ENCODE measurements at regions not wholly inside any gene's neighbourhood (a gene's known extent, or its start where the extent isn't known, plus 50 kb on each side); places are given as distances from the start of the nearest gene placed in this dataset.

DNA sequence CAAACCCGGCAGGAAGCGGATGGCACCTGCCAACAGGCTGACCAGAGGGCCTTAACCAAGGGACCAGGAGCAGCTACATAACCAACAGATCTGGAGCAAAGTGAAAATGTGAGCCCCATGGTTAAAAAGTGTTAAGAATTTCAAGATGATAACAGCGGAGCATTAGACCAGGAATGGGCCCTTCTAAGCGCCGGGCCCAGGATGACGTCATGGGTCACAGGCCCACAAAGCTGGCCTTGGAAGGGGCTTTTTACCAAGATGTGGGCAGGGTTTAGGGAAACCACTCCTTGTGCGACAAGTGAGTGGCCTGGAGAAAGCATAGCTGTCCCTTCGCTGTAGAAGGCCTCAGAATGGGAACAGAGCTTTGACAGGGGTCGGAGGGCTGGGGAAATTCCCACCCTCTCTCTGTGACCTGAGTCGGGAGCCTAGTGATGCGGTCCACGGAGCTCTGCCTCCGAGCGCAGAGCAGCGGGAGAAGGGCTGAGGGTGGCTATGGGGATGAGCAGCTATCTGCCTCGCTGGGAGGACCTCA is 84.4 kb upstream of the RPL38 start:
- H3F3A ChIP-seq (ENCODE audit: insufficient read depth, low read length, poor library complexity, severe bottlenecking) = no peaks in the 10 kb centered on the region
- TF ChIP-seq TAF1 (IDR thresholded peaks at IDR 0.05; ENCODE audit: low read depth) (no peak), SMC3 (conservative IDR thresholded peaks at IDR 0.05; ENCODE audit: poor library complexity) (no peak), EP300 (conservative IDR thresholded peaks at IDR 0.05; ENCODE audit: poor library complexity, severe bottlenecking) (no peak), EZH2 (IDR thresholded peaks at IDR 0.05; ENCODE audit: borderline replicate concordance, insufficient read depth, low read length, poor library complexity, severe bottlenecking) (no peak), POLR2AphosphoS5 (IDR thresholded peaks at IDR 0.05) (no peak), MXI1 (conservative IDR thresholded peaks at IDR 0.05; ENCODE audit: poor library complexity, severe bottlenecking) (no peak), RAD21 (conservative IDR thresholded peaks at IDR 0.05) (no peak)
- TF ChIP-seq, protein P1, sequence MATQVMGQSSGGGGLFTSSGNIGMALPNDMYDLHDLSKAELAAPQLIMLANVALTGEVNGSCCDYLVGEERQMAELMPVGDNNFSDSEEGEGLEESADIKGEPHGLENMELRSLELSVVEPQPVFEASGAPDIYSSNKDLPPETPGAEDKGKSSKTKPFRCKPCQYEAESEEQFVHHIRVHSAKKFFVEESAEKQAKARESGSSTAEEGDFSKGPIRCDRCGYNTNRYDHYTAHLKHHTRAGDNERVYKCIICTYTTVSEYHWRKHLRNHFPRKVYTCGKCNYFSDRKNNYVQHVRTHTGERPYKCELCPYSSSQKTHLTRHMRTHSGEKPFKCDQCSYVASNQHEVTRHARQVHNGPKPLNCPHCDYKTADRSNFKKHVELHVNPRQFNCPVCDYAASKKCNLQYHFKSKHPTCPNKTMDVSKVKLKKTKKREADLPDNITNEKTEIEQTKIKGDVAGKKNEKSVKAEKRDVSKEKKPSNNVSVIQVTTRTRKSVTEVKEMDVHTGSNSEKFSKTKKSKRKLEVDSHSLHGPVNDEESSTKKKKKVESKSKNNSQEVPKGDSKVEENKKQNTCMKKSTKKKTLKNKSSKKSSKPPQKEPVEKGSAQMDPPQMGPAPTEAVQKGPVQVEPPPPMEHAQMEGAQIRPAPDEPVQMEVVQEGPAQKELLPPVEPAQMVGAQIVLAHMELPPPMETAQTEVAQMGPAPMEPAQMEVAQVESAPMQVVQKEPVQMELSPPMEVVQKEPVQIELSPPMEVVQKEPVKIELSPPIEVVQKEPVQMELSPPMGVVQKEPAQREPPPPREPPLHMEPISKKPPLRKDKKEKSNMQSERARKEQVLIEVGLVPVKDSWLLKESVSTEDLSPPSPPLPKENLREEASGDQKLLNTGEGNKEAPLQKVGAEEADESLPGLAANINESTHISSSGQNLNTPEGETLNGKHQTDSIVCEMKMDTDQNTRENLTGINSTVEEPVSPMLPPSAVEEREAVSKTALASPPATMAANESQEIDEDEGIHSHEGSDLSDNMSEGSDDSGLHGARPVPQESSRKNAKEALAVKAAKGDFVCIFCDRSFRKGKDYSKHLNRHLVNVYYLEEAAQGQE (IDR thresholded peaks at IDR 0.05; ENCODE audit: borderline replicate concordance) = no peak
- TF ChIP-seq, protein P2, sequence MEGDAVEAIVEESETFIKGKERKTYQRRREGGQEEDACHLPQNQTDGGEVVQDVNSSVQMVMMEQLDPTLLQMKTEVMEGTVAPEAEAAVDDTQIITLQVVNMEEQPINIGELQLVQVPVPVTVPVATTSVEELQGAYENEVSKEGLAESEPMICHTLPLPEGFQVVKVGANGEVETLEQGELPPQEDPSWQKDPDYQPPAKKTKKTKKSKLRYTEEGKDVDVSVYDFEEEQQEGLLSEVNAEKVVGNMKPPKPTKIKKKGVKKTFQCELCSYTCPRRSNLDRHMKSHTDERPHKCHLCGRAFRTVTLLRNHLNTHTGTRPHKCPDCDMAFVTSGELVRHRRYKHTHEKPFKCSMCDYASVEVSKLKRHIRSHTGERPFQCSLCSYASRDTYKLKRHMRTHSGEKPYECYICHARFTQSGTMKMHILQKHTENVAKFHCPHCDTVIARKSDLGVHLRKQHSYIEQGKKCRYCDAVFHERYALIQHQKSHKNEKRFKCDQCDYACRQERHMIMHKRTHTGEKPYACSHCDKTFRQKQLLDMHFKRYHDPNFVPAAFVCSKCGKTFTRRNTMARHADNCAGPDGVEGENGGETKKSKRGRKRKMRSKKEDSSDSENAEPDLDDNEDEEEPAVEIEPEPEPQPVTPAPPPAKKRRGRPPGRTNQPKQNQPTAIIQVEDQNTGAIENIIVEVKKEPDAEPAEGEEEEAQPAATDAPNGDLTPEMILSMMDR (IDR thresholded peaks at IDR 0.05; ENCODE audit: poor library complexity, severe bottlenecking) = no peak
- H3K27me3 ChIP-seq (ENCODE audit: insufficient read depth, low read depth, low read length) = no peaks in the 10 kb centered on the region
- no peak overlapping the region for H3K27ac ChIP-seq (ENCODE audit: low read length)
- H3K9me2 ChIP-seq (ENCODE audit: insufficient read depth, low read length) = no peaks in the 10 kb centered on the region
- H3K4me2 ChIP-seq (ENCODE audit: low read length) = no peak overlapping the region
- H3K36me3 ChIP-seq (ENCODE audit: insufficient read depth, low read length) = no peaks in the 10 kb centered on the region
- no peak overlapping the region for H3K4me3 ChIP-seq (ENCODE audit: low read length)
- H2AFZ ChIP-seq (ENCODE audit: low read depth, low read length) = no peak overlapping the region
- no peaks in the 10 kb centered on the region for H3K79me2 ChIP-seq (replicated peaks; ENCODE audit: insufficient read depth, low read length)
- H3K9ac ChIP-seq (ENCODE audit: low read length) = no peak overlapping the region
- no peaks in the 10 kb centered on the region for H3K9me3 ChIP-seq (ENCODE audit: low read length)
- H4K20me1 ChIP-seq (ENCODE audit: insufficient read depth) = no peaks in the 10 kb centered on the region

DNA sequence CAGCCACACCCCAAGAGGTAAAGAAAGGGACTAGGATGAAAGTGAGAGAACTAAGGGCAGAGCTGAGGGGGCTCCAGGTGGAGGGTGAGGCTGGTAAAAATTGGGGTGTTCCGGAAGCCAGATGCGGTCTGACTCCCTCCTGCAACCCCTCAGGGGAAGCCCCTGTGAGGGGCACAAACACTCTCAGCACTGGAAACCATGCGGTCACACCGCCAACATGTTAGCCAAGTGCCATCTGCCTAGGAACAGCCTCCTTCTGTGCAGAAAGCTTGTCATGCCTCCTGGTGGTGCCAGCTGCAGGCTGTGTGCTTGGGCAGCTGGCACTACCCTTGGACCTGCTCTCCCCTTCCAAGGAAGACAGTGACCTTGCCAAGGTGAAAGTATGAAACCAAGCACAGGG is 83.5 kb upstream of the RPL38 start:
- H3K9me3 ChIP-seq (ENCODE audit: low read length) = no peaks in the 10 kb centered on the region
- no peaks in the 10 kb centered on the region for H3F3A ChIP-seq (ENCODE audit: insufficient read depth, low read length, poor library complexity, severe bottlenecking)
- TF ChIP-seq EZH2 (IDR thresholded peaks at IDR 0.05; ENCODE audit: borderline replicate concordance, insufficient read depth, low read length, poor library complexity, severe bottlenecking) (no peak), SMC3 (conservative IDR thresholded peaks at IDR 0.05; ENCODE audit: poor library complexity) (no peak), MXI1 (conservative IDR thresholded peaks at IDR 0.05; ENCODE audit: poor library complexity, severe bottlenecking) (no peak), RAD21 (conservative IDR thresholded peaks at IDR 0.05) (no peak), TAF1 (IDR thresholded peaks at IDR 0.05; ENCODE audit: low read depth) (no peak), POLR2AphosphoS5 (IDR thresholded peaks at IDR 0.05) (no peak), EP300 (conservative IDR thresholded peaks at IDR 0.05; ENCODE audit: poor library complexity, severe bottlenecking) (no peak)
- TF ChIP-seq, protein P2 (IDR thresholded peaks at IDR 0.05; ENCODE audit: poor library complexity, severe bottlenecking) = no peak
- TF ChIP-seq, protein P1 (IDR thresholded peaks at IDR 0.05; ENCODE audit: borderline replicate concordance) = no peak
- H3K79me2 ChIP-seq (replicated peaks; ENCODE audit: insufficient read depth, low read length) = no peaks in the 10 kb centered on the region
- H2AFZ ChIP-seq (ENCODE audit: low read depth, low read length) = no peak overlapping the region
- H3K9me2 ChIP-seq (ENCODE audit: insufficient read depth, low read length) = no peaks in the 10 kb centered on the region
- H3K27me3 ChIP-seq (ENCODE audit: insufficient read depth, low read depth, low read length) = no peaks in the 10 kb centered on the region
- no peak overlapping the region for H3K9ac ChIP-seq (ENCODE audit: low read length)
- H3K36me3 ChIP-seq (ENCODE audit: insufficient read depth, low read length) = no peaks in the 10 kb centered on the region
- no peak overlapping the region for H3K4me2 ChIP-seq (ENCODE audit: low read length)
- no peak overlapping the region for H3K4me3 ChIP-seq (ENCODE audit: low read length)
- H3K27ac ChIP-seq (ENCODE audit: low read length) = no peak overlapping the region
- no peaks in the 10 kb centered on the region for H4K20me1 ChIP-seq (ENCODE audit: insufficient read depth)

All from neural cell (in vitro differentiated cells).